ENCODE measurements at regions not wholly inside any gene's neighbourhood (a gene's known extent, or its start where the extent isn't known, plus 50 kb on each side); places are given as distances from the start of the nearest gene placed in this dataset.

GRCh38 chr16:65200156-65200773 lies 78.4 kb upstream of the CDH11 start:
- peak in 1 of 6 donors; percentile 47 for DNase-seq (ENCODE audit: low read depth in 4 of 6, low spot score in 6 of 6)
- no peaks in the 10 kb centered on the region for H3K27me3 ChIP-seq (ENCODE audit: control insufficient read depth, insufficient read depth, low read length)
- H3K36me3 ChIP-seq (ENCODE audit: control insufficient read depth, insufficient read depth, low read length) = no peaks in the 10 kb centered on the region
- no peaks in the 10 kb centered on the region for H3K9me3 ChIP-seq (ENCODE audit: control insufficient read depth, insufficient read depth, low read length)
- H3K27ac ChIP-seq (ENCODE audit: low read depth, low read length) = no peak overlapping the region
- 93% methylated on average over 2 of the region's 5 CpGs for WGBS (ENCODE audit: insufficient coverage)
- H3K4me1 ChIP-seq (ENCODE audit: control insufficient read depth, insufficient read depth, low read length) = no peaks in the 10 kb centered on the region
- no peak overlapping the region for H3K4me3 ChIP-seq (ENCODE audit: low read depth, low read length)

- Histone ChIP-seq H3K9me3 (ENCODE audit: control insufficient read depth, insufficient read depth, low read length) (no peaks in the 10 kb centered on the region), H3K27ac (ENCODE audit: low read depth, low read length) (no peak overlapping the region), H3K4me1 (ENCODE audit: control insufficient read depth, insufficient read depth, low read length) (no peaks in the 10 kb centered on the region), H3K4me3 (ENCODE audit: low read depth, low read length) (no peak overlapping the region), H3K27me3 (ENCODE audit: control insufficient read depth, insufficient read depth, low read length) (no peaks in the 10 kb centered on the region), H3K36me3 (ENCODE audit: control insufficient read depth, insufficient read depth, low read length) (no peaks in the 10 kb centered on the region)
- WGBS (ENCODE audit: insufficient coverage) = 58% methylated on average over 2 of the region's 6 CpGs
- DNase-seq (ENCODE audit: low read depth in 4 of 6, low spot score in 6 of 6) = peak in 2 of 6 donors; percentile 24 to 41
Observed at GRCh38 chr16:65196420-65197075, 74.7 kb upstream of the CDH11 start.

GRCh38 chr16:65195998-65196397 lies 74.1 kb upstream of the CDH11 start:
- H3K4me3 ChIP-seq (ENCODE audit: low read depth, low read length) = no peak overlapping the region
- no CpG with 5 or more reads among the region's 2 CpGs for WGBS (ENCODE audit: insufficient coverage)
- no peak for DNase-seq (ENCODE audit: low read depth in 4 of 6, low spot score in 6 of 6)

GRCh38 chr16:65185241-65185778 lies 63.4 kb upstream of the CDH11 start:
- no peak overlapping the region for H3K4me3 ChIP-seq (ENCODE audit: low read depth, low read length)
- H3K27me3 ChIP-seq (ENCODE audit: control insufficient read depth, insufficient read depth, low read length) = no peaks in the 10 kb centered on the region
- DNase-seq (ENCODE audit: low read depth in 4 of 6, low spot score in 6 of 6) = peak in 1 of 6 donors; percentile 47
- H3K36me3 ChIP-seq (ENCODE audit: control insufficient read depth, insufficient read depth, low read length) = no peaks in the 10 kb centered on the region
- no peak overlapping the region for H3K27ac ChIP-seq (ENCODE audit: low read depth, low read length)
- WGBS (ENCODE audit: insufficient coverage) = 67% methylated on average over 1 of the region's 3 CpGs
- H3K9me3 ChIP-seq (ENCODE audit: control insufficient read depth, insufficient read depth, low read length) = no peaks in the 10 kb centered on the region
- H3K4me1 ChIP-seq (ENCODE audit: control insufficient read depth, insufficient read depth, low read length) = no peaks in the 10 kb centered on the region

More at GRCh38 chr16:65195998-65196397, 74.1 kb upstream of the CDH11 start:
- no peaks in the 10 kb centered on the region for H3K36me3 ChIP-seq (ENCODE audit: control insufficient read depth, insufficient read depth, low read length)
- no peaks in the 10 kb centered on the region for H3K9me3 ChIP-seq (ENCODE audit: control insufficient read depth, insufficient read depth, low read length)
- no peaks in the 10 kb centered on the region for H3K4me1 ChIP-seq (ENCODE audit: control insufficient read depth, insufficient read depth, low read length)
- no peak overlapping the region for H3K27ac ChIP-seq (ENCODE audit: low read depth, low read length)
- no peaks in the 10 kb centered on the region for H3K27me3 ChIP-seq (ENCODE audit: control insufficient read depth, insufficient read depth, low read length)

- peak overlapping the region; percentile 27 for H3K27ac ChIP-seq (ENCODE audit: low read depth, low read length)
- peak in 2 of 6 donors; percentile 9 to 41 for DNase-seq (ENCODE audit: low read depth in 4 of 6, low spot score in 6 of 6)
Observed at GRCh38 chr16:65181071-65181561, 59.3 kb upstream of the CDH11 start.

GRCh38 chr16:65178151-65178550 lies 56.3 kb upstream of the CDH11 start:
- WGBS (ENCODE audit: insufficient coverage) = 43% methylated on average over 2 of the region's 4 CpGs
- H3K4me1 ChIP-seq (ENCODE audit: control insufficient read depth, insufficient read depth, low read length) = no peaks in the 10 kb centered on the region
- H3K36me3 ChIP-seq (ENCODE audit: control insufficient read depth, insufficient read depth, low read length) = no peaks in the 10 kb centered on the region
- H3K27ac ChIP-seq (ENCODE audit: low read depth, low read length) = no peak overlapping the region
- H3K27me3 ChIP-seq (ENCODE audit: control insufficient read depth, insufficient read depth, low read length) = no peaks in the 10 kb centered on the region
- H3K4me3 ChIP-seq (ENCODE audit: low read depth, low read length) = no peak overlapping the region
- H3K9me3 ChIP-seq (ENCODE audit: control insufficient read depth, insufficient read depth, low read length) = no peaks in the 10 kb centered on the region
- peak in 1 of 6 donors; percentile 33 for DNase-seq (ENCODE audit: low read depth in 4 of 6, low spot score in 6 of 6)

More at GRCh38 chr16:65181071-65181561, 59.3 kb upstream of the CDH11 start:
- Histone ChIP-seq H3K4me1 (ENCODE audit: control insufficient read depth, insufficient read depth, low read length) (no peaks in the 10 kb centered on the region), H3K27me3 (ENCODE audit: control insufficient read depth, insufficient read depth, low read length) (no peaks in the 10 kb centered on the region), H3K36me3 (ENCODE audit: control insufficient read depth, insufficient read depth, low read length) (no peaks in the 10 kb centered on the region), H3K9me3 (ENCODE audit: control insufficient read depth, insufficient read depth, low read length) (no peaks in the 10 kb centered on the region), H3K4me3 (ENCODE audit: low read depth, low read length) (no peak overlapping the region)
- WGBS (ENCODE audit: insufficient coverage) = 24% methylated on average over 2 of the region's 4 CpGs

GRCh38 chr16:65176603-65177002 lies 54.7 kb upstream of the CDH11 start:
- DNase-seq (ENCODE audit: low read depth in 4 of 6, low spot score in 6 of 6) = peak in 1 of 6 donors; percentile 37
- 64% methylated on average over 5 of the region's 6 CpGs for WGBS (ENCODE audit: insufficient coverage)

GRCh38 chr16:65172356-65172755 lies 50.5 kb upstream of the CDH11 start:
- DNase-seq (ENCODE audit: low read depth in 4 of 6, low spot score in 6 of 6) = no peak
- H3K4me3 ChIP-seq (ENCODE audit: low read depth, low read length) = no peak overlapping the region
- H3K9me3 ChIP-seq (ENCODE audit: control insufficient read depth, insufficient read depth, low read length) = no peaks in the 10 kb centered on the region
- no peak overlapping the region for H3K27ac ChIP-seq (ENCODE audit: low read depth, low read length)
- WGBS (ENCODE audit: insufficient coverage) = no CpG with 5 or more reads among the region's 2 CpGs
- H3K4me1 ChIP-seq (ENCODE audit: control insufficient read depth, insufficient read depth, low read length) = no peaks in the 10 kb centered on the region
- no peaks in the 10 kb centered on the region for H3K27me3 ChIP-seq (ENCODE audit: control insufficient read depth, insufficient read depth, low read length)
- H3K36me3 ChIP-seq (ENCODE audit: control insufficient read depth, insufficient read depth, low read length) = no peaks in the 10 kb centered on the region

More at GRCh38 chr16:65176603-65177002, 54.7 kb upstream of the CDH11 start:
- Histone ChIP-seq H3K9me3 (ENCODE audit: control insufficient read depth, insufficient read depth, low read length) (no peaks in the 10 kb centered on the region), H3K4me3 (ENCODE audit: low read depth, low read length) (no peak overlapping the region), H3K27me3 (ENCODE audit: control insufficient read depth, insufficient read depth, low read length) (no peaks in the 10 kb centered on the region), H3K36me3 (ENCODE audit: control insufficient read depth, insufficient read depth, low read length) (no peaks in the 10 kb centered on the region), H3K27ac (ENCODE audit: low read depth, low read length) (no peak overlapping the region), H3K4me1 (ENCODE audit: control insufficient read depth, insufficient read depth, low read length) (no peaks in the 10 kb centered on the region)
